ENCODE measurements at regions not wholly inside any gene's neighbourhood (a gene's known extent, or its start where the extent isn't known, plus 50 kb on each side); places are given as distances from the start of the nearest gene placed in this dataset.

- H3K27me3 ChIP-seq (replicated peaks in 1 of 2; ENCODE audit: control insufficient read depth in 2 of 2, extremely low read depth in 1 of 2, insufficient read depth in 2 of 2, low read length in 1 of 2) = peaks cover 0 to 3% of the 10 kb centered on the region in 2 experiments
- H3K4me3 ChIP-seq (ENCODE audit: control insufficient read depth in 1 of 2, extremely low read depth in 1 of 2, low read length in 1 of 2) = no peak overlapping the region
- no peaks in the 10 kb centered on the region for H3K9me3 ChIP-seq
- H3K4me3 Mint-ChIP-seq = no peak overlapping the region
- peaks cover 4 to 13% of the 10 kb centered on the region in 2 donors for H3K27me3 Mint-ChIP-seq
- no peaks in the 10 kb centered on the region for H3K36me3 Mint-ChIP-seq
- H3K4me1 Mint-ChIP-seq = no peaks in the 10 kb centered on the region
- CTCF ChIA-PET = no interaction called here
- POLR2A ChIA-PET = no interaction called here
- no peak for DNase-seq
- H3K9me3 Mint-ChIP-seq = peaks cover 0 to 7% (median 0%) of the 10 kb centered on the region in 3 donors
- no peak for ATAC-seq (replicated peaks in 1 of 4)
- no peak overlapping the region for H3K27ac Mint-ChIP-seq
- no peak overlapping the region for H3K27ac ChIP-seq (ENCODE audit: low read length)
- WGBS (ENCODE audit: insufficient coverage) = 73% methylated on average over 5 of the region's 6 CpGs
- H3K4me1 ChIP-seq (ENCODE audit: control insufficient read depth in 1 of 2, extremely low read depth in 1 of 2, insufficient read depth in 2 of 2, low read length in 2 of 2) = no peaks in the 10 kb centered on the region
- H3K36me3 ChIP-seq (ENCODE audit: control insufficient read depth in 2 of 2, extremely low read depth in 1 of 2, insufficient read depth in 1 of 2, low read length in 1 of 2) = no peaks in the 10 kb centered on the region
These were observed 205.1 kb downstream of the SNX19 start for GRCh38 chr11:130711193-130711592.

- ATAC-seq (replicated peaks in 1 of 4) = no peak
- DNase-seq = no peak
- ChIA-PET POLR2A (no interaction called here), CTCF (no interaction called here)
- Mint-ChIP-seq H3K4me3 (no peak overlapping the region), H3K9me3 (peaks cover 0 to 7% (median 0%) of the 10 kb centered on the region in 3 donors), H3K4me1 (no peaks in the 10 kb centered on the region), H3K27ac (no peak overlapping the region), H3K36me3 (no peaks in the 10 kb centered on the region), H3K27me3 (peaks cover 7 to 13% of the 10 kb centered on the region in 2 donors)
- H3K4me3 ChIP-seq (ENCODE audit: control insufficient read depth in 1 of 2, extremely low read depth in 1 of 2, low read length in 1 of 2) = no peak overlapping the region
- H3K27ac ChIP-seq (ENCODE audit: low read length) = no peak overlapping the region
- H3K36me3 ChIP-seq (ENCODE audit: control insufficient read depth in 2 of 2, extremely low read depth in 1 of 2, insufficient read depth in 1 of 2, low read length in 1 of 2) = no peaks in the 10 kb centered on the region
- no peaks in the 10 kb centered on the region for H3K9me3 ChIP-seq
- peaks cover 0 to 3% of the 10 kb centered on the region in 2 experiments for H3K27me3 ChIP-seq (replicated peaks in 1 of 2; ENCODE audit: control insufficient read depth in 2 of 2, extremely low read depth in 1 of 2, insufficient read depth in 2 of 2, low read length in 1 of 2)
- no peaks in the 10 kb centered on the region for H3K4me1 ChIP-seq (ENCODE audit: control insufficient read depth in 1 of 2, extremely low read depth in 1 of 2, insufficient read depth in 2 of 2, low read length in 2 of 2)
These were observed 203.8 kb downstream of the SNX19 start for GRCh38 chr11:130712480-130712879.

GRCh38 chr11:130715085-130715876, 201.0 kb downstream of the SNX19 start:
- no peaks in the 10 kb centered on the region for H3K9me3 Mint-ChIP-seq
- peaks cover 0 to 5% of the 10 kb centered on the region in 2 experiments for H3K27me3 ChIP-seq (replicated peaks in 1 of 2; ENCODE audit: control insufficient read depth in 2 of 2, extremely low read depth in 1 of 2, insufficient read depth in 2 of 2, low read length in 1 of 2)
- ChIA-PET CTCF (no interaction called here), POLR2A (no interaction called here)
- no peak overlapping the region for H3K4me3 Mint-ChIP-seq
- ATAC-seq (replicated peaks in 1 of 4) (no peak), DNase-seq (no peak)
- no peaks in the 10 kb centered on the region for H3K36me3 Mint-ChIP-seq
- 44% methylated on average over 2 of the region's 4 CpGs for WGBS (ENCODE audit: insufficient coverage)
- no peak overlapping the region for H3K27ac ChIP-seq (ENCODE audit: low read length)
- no peak overlapping the region for H3K27ac Mint-ChIP-seq
- H3K4me1 Mint-ChIP-seq = no peaks in the 10 kb centered on the region
- no peaks in the 10 kb centered on the region for H3K4me1 ChIP-seq (ENCODE audit: control insufficient read depth in 1 of 2, extremely low read depth in 1 of 2, insufficient read depth in 2 of 2, low read length in 2 of 2)
- peaks cover 7 to 13% of the 10 kb centered on the region in 2 donors for H3K27me3 Mint-ChIP-seq
- H3K36me3 ChIP-seq (ENCODE audit: control insufficient read depth in 2 of 2, extremely low read depth in 1 of 2, insufficient read depth in 1 of 2, low read length in 1 of 2) = no peaks in the 10 kb centered on the region
- no peaks in the 10 kb centered on the region for H3K9me3 ChIP-seq
- H3K4me3 ChIP-seq (ENCODE audit: control insufficient read depth in 1 of 2, extremely low read depth in 1 of 2, low read length in 1 of 2) = no peak overlapping the region

- no peaks in the 10 kb centered on the region for H3K4me1 Mint-ChIP-seq
These were observed 200.4 kb downstream of the SNX19 start for GRCh38 chr11:130715877-130716220.

GRCh38 chr11:130718120-130718519, 198.2 kb downstream of the SNX19 start:
- no peak overlapping the region for H3K4me3 ChIP-seq (ENCODE audit: control insufficient read depth in 1 of 2, extremely low read depth in 1 of 2, low read length in 1 of 2)
- Mint-ChIP-seq H3K4me1 (no peaks in the 10 kb centered on the region), H3K9me3 (no peaks in the 10 kb centered on the region), H3K36me3 (no peaks in the 10 kb centered on the region), H3K27me3 (peaks cover 7 to 15% of the 10 kb centered on the region in 2 donors), H3K4me3 (no peak overlapping the region), H3K27ac (no peak overlapping the region)
- WGBS (ENCODE audit: insufficient coverage) = 98% methylated on average over 4 of the region's 6 CpGs
- CTCF ChIA-PET = no interaction called here
- no peaks in the 10 kb centered on the region for H3K4me1 ChIP-seq (ENCODE audit: control insufficient read depth in 1 of 2, extremely low read depth in 1 of 2, insufficient read depth in 2 of 2, low read length in 2 of 2)
- H3K9me3 ChIP-seq = no peaks in the 10 kb centered on the region
- no peak overlapping the region for H3K27ac ChIP-seq (ENCODE audit: low read length)
- H3K27me3 ChIP-seq (replicated peaks in 1 of 2; ENCODE audit: control insufficient read depth in 2 of 2, extremely low read depth in 1 of 2, insufficient read depth in 2 of 2, low read length in 1 of 2) = peaks cover 0 to 5% of the 10 kb centered on the region in 2 experiments
- no peak for ATAC-seq (replicated peaks in 1 of 4)
- POLR2A ChIA-PET = no interaction called here
- no peaks in the 10 kb centered on the region for H3K36me3 ChIP-seq (ENCODE audit: control insufficient read depth in 2 of 2, extremely low read depth in 1 of 2, insufficient read depth in 1 of 2, low read length in 1 of 2)
- DNase-seq = no peak

More at GRCh38 chr11:130715877-130716220, 200.4 kb downstream of the SNX19 start:
- no peaks in the 10 kb centered on the region for H3K9me3 Mint-ChIP-seq
- no peaks in the 10 kb centered on the region for H3K4me1 ChIP-seq (ENCODE audit: control insufficient read depth in 1 of 2, extremely low read depth in 1 of 2, insufficient read depth in 2 of 2, low read length in 2 of 2)
- peaks cover 0 to 5% of the 10 kb centered on the region in 2 experiments for H3K27me3 ChIP-seq (replicated peaks in 1 of 2; ENCODE audit: control insufficient read depth in 2 of 2, extremely low read depth in 1 of 2, insufficient read depth in 2 of 2, low read length in 1 of 2)
- ChIA-PET POLR2A (no interaction called here), CTCF (no interaction called here)
- no peak overlapping the region for H3K27ac ChIP-seq (ENCODE audit: low read length)
- H3K4me3 Mint-ChIP-seq = no peak overlapping the region
- peaks cover 7 to 13% of the 10 kb centered on the region in 2 donors for H3K27me3 Mint-ChIP-seq
- H3K27ac Mint-ChIP-seq = no peak overlapping the region
- no peaks in the 10 kb centered on the region for H3K9me3 ChIP-seq
- no CpG with 5 or more reads among the region's 1 CpG for WGBS (ENCODE audit: insufficient coverage)
- no peaks in the 10 kb centered on the region for H3K36me3 ChIP-seq (ENCODE audit: control insufficient read depth in 2 of 2, extremely low read depth in 1 of 2, insufficient read depth in 1 of 2, low read length in 1 of 2)
- no peaks in the 10 kb centered on the region for H3K36me3 Mint-ChIP-seq
- ATAC-seq (replicated peaks in 1 of 4) (no peak), DNase-seq (no peak)
- no peak overlapping the region for H3K4me3 ChIP-seq (ENCODE audit: control insufficient read depth in 1 of 2, extremely low read depth in 1 of 2, low read length in 1 of 2)

GRCh38 chr11:130719220-130719915, 196.9 kb downstream of the SNX19 start:
- POLR2A ChIA-PET = no interaction called here

More at GRCh38 chr11:130719220-130719915, 196.9 kb downstream of the SNX19 start:
- Histone ChIP-seq H3K36me3 (ENCODE audit: control insufficient read depth in 2 of 2, extremely low read depth in 1 of 2, insufficient read depth in 1 of 2, low read length in 1 of 2) (no peaks in the 10 kb centered on the region), H3K9me3 (no peaks in the 10 kb centered on the region), H3K27ac (ENCODE audit: low read length) (no peak overlapping the region), H3K4me1 (ENCODE audit: control insufficient read depth in 1 of 2, extremely low read depth in 1 of 2, insufficient read depth in 2 of 2, low read length in 2 of 2) (no peaks in the 10 kb centered on the region), H3K27me3 (replicated peaks in 1 of 2; ENCODE audit: control insufficient read depth in 2 of 2, extremely low read depth in 1 of 2, insufficient read depth in 2 of 2, low read length in 1 of 2) (peaks cover 0 to 7% of the 10 kb centered on the region in 2 experiments), H3K4me3 (ENCODE audit: control insufficient read depth in 1 of 2, extremely low read depth in 1 of 2, low read length in 1 of 2) (no peak overlapping the region)
- Mint-ChIP-seq H3K36me3 (no peaks in the 10 kb centered on the region), H3K9me3 (no peaks in the 10 kb centered on the region), H3K4me3 (no peak overlapping the region), H3K27ac (no peak overlapping the region), H3K27me3 (peaks cover 7 to 13% of the 10 kb centered on the region in 2 donors), H3K4me1 (no peaks in the 10 kb centered on the region)
- CTCF ChIA-PET = no interaction called here
- 75% methylated on average over 12 of the region's 14 CpGs for WGBS (ENCODE audit: insufficient coverage)
- DNase-seq (no peak), ATAC-seq (replicated peaks in 1 of 4) (no peak)
